GM12874 (cell line): ENCODE measurements at regions not wholly inside any gene's neighbourhood (a gene's known extent, or its start where the extent isn't known, plus 50 kb on each side); places are given as distances from the start of the nearest gene placed in this dataset.

ENCODE experiments used
- CTCF ChIP-seq: IDR thresholded peaks from 2 replicates; pipeline ENCODE4 v1.5.1; 2011; ENCODE audit warnings: low read depth, mild to moderate bottlenecking, control low read depth, low read length, moderate library complexity; ENCODE audit not compliant: insufficient read depth

GRCh38 chr7:55622241-55622640 is 49.9 kb upstream of the VOPP1 start:
- TF ChIP-seq CTCF, result no peak
